Midbrain (tissue), 1 donor: ENCODE measurements at regions not wholly inside any gene's neighbourhood (a gene's known extent, or its start where the extent isn't known, plus 50 kb on each side); places are given as distances from the start of the nearest gene placed in this dataset.
"Not testable (repeated sequence)": the region's sequence is repeated elsewhere in the genome, so short reads cannot be mapped to it uniquely, and the experiment has no call there.

Source experiments
- DNase-seq: peaks from one replicate; lab custom pipeline; 2025; lab: John Stamatoyannopoulos, UW

DNA sequence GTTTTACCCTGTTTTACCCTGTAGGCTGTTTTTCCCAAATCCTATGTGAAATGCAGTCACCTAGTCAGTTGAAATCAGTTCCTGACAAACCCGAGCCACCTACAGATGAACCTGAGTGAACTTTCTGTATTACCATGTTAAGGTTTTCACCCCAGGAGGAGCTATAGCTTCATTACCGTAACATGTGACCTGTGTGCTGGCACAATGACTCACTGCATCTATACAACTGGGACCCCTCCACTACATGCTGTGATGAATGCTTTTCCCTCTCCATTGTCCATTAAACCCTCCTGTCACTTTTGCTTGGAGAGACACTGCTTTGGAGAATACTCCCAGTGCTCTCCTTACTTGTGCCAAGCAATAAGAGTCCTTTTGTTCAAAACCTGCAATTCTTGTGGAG is 1974.8 kb downstream of the EFNA5 start:
- no peak for DNase-seq

DNA sequence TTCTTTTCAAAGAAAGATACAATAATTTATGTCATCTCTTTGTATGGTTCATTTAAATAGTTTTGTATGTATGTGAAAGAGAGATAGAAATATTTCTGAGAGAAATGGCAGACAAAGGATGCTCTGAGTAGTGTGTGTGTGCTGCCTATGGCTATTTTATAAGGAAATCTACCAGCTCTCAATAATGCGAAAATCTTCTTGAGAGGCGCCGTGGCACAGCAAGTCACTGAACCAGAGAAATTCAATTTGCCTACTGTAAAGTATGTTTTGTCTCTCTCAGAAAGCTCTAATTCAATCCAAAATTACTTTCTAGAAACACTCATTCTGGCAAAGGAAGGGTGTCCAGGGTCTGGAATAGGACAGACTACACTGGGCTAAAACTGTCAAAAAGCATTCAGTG is 1981.1 kb downstream of the EFNA5 start:
- no peak for DNase-seq

DNA sequence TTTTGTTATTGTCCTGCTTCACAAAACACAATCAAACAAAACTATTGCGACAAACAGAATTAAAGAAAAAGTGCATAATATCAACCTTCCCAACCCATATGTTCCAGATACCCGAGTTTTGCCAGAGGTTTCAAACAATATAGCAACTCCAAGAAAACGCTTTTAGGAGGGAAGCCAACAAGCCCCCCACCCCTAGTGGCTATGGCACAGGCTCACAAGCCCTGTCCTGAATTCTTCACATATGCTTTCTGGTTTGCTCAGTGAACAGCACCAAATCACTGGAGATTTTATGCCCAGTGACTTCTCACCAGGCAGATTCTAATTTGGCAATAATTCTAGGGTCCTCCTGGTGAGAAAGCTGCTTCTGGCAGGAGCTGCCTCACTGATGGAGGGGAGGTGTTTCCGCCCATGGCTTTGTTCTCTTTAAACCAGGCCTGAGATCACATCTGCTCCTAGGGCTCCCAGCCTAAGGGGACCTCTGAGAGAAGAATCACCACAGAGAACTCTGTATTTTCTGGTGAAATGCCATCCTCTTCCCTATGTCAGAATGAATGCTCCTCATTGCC is 1982.4 kb downstream of the EFNA5 start:
- DNase-seq = no peak

DNA sequence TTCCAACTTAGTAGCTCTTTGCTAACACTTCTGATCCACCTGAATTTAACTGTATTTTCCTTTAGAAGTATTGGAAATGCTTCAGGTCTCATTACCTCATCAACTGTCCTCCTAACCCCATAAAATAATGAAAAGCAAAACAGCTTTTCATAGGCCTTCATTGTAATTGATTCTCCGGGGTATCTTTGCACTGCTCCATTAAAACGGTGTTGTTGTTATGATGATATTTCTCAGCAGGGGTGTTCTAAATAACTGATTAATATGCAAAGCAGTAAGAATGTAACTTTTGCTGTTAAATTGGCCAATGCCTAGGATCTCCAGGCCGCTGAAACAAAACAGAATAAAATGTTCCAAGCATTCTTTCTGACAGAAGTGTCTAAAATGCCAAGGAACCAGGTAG is 1983.2 kb downstream of the EFNA5 start:
- DNase-seq = no peak

DNA sequence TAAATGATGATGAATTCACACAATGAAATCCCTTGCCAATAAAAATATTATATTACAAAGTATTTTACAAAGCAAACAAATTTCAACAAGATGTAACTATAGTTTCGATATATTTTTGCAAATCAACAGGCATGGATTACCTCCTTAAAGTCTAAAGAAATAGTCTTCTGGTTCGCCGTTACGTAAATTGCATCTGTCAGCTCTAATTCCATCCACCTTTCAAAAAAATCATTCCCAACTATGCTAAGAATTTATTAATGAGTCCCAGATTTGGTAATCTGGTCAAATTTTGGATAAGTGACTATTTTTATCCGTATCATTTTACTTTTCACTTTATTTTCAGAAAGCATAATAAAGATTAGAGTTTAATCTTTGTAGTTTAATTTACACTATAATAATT is 1984.9 kb downstream of the EFNA5 start:
- no peak for DNase-seq

DNA sequence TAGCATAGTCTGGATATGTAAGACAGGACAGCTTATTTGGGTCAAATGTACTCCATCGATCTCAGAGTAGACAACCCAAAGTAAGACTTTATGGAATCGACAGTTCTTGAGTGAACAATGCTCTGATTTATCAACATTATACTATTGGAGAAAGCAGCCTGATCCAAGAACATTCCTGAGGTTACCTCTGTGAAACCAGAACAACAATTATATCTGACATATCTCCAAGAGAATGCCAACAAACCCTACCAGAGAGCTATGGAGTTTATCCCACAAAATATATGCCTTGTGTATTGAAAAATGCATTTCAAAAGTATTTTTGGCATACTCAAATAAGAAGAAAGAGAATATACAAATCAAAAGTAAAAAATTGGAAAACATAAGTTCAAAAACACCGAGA is 1985.9 kb downstream of the EFNA5 start:
- no peak for DNase-seq

DNA sequence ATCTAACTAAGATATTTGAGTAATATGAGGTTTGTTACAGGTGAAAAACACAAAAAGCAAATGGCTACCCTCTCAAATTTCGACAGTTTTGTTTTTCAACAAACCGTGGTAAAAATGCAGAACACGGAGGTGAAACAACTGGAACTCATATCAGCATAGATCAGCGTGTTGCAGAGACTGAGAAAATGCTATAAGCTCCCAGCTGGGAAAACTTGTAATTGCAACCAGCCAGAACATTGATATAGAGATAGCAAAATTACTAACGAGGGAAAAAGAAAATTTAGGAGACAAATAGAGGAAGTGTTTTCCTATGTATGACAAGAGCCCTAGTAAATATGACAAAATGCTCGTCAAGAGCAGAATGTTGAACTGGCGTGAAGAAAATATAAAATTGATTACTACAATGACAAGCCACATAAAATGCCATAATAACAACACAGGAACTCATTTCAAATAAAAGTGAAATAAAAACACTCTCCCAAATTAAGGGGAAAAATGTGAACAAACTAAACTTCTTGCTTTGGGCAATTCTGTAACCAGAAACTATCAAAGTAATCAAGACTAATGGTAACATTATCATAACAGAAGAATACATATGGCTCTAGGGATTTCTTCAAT is 1989.8 kb downstream of the EFNA5 start:
- DNase-seq = no peak

DNA sequence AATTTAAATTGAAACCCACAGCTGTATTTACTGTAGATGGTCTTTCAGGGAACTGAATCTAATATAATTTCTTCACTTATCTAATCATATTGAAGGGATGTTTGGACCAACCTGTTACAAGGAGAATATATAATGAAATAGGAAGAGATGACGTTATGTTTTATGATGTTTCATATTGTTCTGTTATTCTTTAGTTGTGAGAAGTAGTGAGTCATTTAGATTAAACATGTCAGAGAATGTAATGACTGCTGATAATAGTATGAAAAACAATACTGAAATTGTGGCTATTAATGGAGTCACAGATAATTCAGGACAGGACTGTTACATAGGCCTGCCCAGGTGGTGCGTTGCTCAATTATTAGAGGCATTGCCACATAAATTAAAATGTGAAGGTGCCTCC is 1993.4 kb downstream of the EFNA5 start:
- no peak for DNase-seq

DNA sequence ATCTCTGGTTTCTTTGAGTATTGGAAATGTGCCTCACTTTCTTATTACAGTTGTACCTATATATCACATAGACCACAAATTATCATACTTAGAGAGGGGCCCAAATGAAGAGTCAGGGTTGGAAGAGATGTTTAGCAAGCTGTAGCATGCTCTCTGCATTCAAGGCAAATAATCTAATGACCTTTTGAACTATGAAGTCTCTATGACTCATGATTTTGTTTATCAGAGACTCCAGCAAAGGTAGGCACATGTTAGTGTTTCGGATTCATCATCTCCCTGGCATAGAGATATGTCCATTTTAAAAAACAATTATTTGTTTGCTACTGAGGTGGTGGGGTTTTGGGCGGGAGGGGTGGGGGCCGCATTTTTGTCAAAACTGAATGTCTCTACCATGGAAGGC is 2000.1 kb downstream of the EFNA5 start:
- DNase-seq = no peak

DNA sequence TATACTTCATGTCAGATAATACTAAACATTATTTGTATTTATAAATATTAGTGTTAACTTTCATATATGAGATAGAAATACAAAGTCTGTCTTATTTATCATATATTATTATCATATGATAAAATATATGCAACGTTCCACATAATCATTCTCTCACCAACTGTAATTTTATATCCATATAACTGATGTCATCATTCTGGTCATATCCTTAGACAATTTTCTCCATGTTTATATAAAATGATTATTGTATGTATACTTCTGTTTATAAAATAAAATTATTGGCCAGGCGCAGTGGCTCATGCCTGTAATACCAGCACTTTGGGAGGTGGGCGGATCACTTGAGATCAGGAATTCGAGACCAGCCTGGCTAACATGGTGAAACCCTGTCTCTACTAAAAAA is 2007.1 kb downstream of the EFNA5 start:
- no peak for DNase-seq

DNA sequence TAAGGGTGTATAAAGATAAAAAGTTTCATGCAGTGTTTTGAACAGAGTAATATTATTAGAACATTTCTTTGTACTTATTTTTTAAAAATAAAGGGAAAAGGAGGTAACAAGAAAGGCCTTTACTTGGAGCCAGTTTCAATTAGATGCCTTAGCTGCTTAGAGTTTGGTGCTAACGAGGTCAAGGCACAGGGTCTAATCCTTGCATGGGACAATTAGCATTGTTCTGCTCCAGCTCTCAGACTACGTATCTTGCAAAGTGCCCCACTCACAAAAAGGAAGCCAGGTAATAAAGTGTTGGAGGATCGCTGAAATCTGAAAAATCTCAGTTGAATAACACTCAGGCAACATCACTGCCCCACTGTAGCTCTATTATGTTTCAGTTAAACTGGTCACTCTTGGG is 2011.3 kb downstream of the EFNA5 start:
- DNase-seq = no peak

DNA sequence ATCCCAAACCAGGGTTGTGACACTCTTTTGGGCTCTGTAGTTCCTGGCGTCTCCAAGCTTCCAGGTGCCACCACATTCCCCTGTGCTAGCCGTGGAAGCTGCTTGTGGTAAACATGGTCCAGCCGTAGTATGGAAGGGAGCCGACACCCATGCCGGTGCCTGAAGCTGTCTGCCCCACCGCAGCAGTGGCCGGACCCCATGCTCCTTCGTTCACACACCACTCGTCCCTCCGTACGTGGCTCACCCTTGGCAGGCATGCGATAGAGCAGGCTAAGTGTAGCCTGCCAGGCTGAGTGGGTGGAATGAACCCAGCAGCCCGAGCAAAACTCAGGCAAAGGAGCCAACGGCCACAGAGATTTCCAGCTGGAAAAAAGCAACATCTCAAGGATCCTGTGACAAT is 2030.4 kb downstream of the EFNA5 start:
- no peak for DNase-seq

DNA sequence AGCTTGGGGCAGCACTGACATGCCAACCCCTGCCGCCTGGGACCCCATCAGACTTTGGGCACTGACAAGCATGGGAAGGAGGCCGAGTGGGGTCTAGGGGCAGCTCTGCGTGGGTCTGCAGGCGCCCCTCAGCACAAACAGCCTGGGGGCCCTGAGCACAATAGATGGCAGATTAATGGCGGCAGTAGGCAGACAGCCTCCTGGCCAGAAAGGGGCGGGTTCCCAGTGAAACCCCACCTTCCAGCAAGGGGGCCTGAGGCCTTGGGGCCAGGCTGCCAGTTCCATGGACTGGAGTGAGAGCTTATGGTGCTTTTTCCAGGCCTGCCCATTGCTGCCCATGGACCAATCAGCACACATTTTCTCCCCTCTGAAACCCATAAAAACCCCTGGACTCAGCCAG is 2031.2 kb downstream of the EFNA5 start:
- DNase-seq = no peak

DNA sequence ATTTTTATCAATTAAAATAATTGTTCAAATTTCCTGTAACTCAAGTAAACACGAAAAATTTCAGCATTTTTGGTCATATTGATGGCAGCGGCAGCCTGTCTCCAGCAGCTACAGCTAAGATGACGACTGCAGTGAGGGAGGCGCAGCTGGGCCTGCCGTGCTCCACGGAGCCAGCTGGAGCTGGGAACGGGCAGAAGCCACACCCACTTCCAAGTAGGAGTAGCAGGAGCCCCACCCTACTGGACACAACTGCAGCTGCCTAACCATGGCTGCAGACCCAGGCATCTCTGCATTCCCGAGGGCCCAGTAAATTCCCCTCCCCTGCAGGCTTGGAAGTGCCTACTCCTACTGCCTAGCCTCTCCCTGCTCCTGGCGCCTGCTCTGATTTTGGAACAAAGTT is 2031.7 kb downstream of the EFNA5 start:
- DNase-seq = no peak

DNA sequence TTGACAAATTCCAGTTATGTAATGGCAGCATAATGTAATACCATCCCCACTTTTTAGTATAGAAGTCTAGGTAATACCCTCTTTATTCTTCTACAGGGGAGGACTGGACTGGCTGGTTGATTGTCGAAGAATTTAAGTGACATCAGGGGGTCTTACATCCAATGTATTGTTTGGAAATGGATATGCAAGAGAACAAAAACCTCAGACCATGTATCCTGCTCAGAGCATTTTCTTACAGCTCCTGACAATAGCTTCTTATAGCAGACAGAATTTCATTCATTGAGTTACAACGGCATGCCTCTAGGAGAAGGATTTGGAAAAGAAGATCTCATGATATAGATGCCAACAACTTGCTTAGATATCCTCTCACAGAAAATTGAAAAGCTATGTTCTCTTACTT is 2032.3 kb downstream of the EFNA5 start:
- DNase-seq = no peak

DNA sequence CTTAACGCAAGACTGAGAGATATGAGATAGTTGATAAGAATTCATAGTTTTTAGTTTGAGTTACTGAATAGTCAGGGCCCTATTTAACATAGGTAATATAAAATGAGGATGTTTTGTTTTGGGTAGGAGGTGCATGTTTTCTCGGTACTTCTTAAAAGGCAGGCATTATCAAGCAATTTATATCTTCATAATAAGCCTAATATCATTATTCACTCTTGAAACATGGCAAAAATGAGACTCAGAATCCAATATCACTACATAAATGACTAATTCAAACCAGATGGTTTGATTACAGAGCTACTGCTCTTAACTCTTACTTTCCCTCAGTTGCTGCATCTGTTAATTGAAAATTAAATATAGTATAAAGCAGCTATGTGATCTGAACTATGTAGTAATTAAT is 2038.7 kb downstream of the EFNA5 start:
- no peak for DNase-seq

DNA sequence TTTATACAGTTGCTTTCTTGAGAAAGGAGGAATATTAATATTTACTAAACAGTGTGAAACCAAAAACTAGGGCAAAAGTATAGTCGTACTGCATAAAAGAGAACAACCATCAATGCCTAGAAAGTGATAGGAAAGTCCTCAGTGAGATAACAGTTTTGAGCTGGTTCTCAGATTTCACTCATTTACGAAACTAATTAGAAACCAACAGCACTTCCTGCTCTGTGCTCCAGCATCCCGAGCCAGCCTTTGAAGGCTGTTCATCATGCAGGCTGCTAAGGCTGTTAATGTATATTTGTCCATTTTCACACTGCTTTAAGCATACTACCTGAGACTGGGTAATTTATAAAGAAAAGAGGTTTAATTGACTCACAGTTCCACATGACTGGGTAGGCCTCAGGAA is 2039.9 kb downstream of the EFNA5 start:
- no peak for DNase-seq

DNA sequence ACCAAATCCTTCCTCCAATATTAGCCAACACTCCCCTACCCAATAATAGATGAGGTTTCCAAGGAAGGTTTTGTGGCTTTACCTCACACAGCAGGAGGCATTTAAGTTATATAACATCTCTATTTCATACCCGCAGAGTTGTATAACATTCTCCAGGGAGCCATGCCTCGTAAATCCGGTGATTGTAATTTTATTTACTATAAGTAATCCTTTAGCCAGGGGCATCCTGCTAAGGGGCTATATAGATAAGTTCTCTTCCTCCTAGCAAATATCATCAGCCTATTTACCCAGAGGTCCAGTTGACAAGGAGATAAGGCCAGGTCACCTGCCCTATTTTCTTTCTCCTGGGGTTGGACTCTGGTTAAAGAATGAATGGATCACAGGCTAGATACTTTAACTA is 2051.0 kb downstream of the EFNA5 start:
- no peak for DNase-seq

DNA sequence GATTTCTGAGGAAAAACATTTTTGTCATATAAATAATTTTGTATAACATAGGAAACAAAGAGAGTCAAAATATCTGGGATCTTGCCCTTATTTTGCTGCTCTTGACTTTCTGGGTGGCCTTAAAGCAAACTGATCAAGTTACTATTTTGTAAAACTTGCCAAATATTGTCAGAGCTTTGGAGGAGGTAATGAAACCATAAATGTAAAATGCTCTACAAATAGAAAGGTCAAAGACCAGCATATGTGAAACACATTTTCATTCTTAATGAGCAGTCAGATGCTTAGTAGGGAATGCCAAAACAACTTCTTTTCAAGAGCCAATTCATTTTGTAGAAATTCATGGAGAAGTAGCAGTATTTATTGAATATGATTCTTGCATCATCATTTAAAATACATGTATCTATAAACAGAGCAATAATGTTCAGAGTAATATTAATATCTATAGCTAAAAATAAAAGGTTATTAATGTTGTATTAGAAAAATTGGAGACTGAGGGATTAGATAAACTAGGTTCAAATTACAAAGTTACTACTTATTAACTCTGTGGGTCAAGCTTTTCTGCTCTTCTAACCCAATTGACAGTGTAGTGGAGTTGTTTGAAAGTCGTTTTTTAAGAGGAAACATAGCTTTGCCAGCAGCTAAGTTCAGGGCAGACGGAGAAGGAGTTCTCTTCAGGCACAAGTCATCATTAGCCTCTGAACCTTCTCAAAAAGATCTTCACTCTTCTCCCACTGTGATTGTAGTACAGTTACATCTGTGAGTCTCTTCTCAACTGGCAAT is 2053.1 kb downstream of the EFNA5 start:
- no peak for DNase-seq

DNA sequence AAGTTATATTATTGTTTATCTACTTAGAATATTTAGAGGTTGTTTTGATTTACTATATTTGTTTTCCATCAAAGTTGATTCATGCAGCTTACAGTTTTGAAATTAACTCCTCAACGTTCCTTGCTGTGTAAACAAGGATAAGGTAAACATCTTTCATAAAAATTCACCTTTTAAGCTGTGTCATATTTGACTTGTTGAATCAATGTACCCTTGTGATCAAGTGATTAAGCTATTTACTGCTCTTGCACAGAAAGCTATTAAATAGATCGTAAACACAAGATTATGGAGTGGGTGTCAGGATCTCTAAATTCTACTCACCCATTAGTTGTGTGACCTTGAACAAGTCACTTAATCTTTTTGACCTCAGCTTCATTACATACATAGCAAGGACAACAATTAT is 2054.0 kb upstream of the NUDT12 start:
- no peak for DNase-seq

DNA sequence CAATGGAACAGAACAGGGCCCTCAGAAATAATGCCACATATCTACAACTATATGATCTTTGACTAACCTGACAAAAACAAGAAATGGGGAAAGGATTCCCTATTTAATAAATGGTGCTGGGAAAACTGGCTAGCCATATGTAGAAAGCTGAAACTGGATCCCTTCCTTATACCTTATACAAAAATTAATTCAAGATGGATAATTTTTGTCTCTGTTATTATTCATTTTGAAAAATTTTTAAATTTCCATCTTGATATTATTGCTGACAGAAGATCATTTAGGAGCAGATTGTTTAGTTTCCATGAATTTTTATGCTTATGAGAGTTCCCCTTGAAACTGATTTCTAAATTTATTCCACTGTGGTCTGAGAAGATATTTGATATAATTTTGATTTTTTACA is 2039.8 kb upstream of the NUDT12 start:
- not testable (repeated sequence) for DNase-seq

DNA sequence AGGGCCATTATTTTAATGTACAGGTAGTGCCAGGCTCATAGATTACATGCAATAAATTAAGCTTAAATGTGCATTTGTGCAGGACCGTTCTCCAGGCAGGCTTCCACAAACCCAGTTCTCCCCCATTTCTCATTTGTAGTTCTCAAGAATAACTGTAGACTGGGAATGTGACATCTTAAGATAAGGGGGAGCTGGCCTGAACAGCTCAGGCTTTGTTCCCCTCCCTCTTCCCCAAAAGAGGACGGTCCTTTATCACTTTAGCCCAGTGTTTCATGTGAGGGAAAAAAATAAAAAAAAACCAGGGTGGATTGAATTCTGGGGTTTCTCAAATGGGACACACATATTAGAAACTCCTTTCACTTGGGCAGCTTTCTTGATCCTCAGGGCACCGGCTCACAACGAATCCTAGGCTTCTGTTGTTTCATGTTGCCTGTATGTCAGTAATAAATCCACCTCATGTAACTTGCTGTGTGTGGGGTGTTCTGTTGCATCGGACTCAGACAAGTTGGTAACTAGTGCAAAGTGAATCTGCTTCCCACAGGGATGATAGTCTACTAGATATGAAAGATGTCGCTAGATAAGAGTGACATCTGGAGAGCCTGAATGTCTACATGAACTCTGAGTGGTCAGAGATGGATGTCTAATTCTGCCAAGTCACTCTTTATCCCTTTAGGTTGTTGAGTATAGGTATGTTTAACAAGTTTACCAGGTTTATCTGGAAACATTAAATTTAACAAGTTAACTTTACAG is 2030.6 kb upstream of the NUDT12 start:
- no peak for DNase-seq
